ENCODE measurements at regions not wholly inside any gene's neighbourhood (a gene's known extent, or its start where the extent isn't known, plus 50 kb on each side); places are given as distances from the start of the nearest gene placed in this dataset.

GRCh38 chr14:44417809-44418208, 89.3 kb downstream of the FSCB start:
- H3K4me3 ChIP-seq (ENCODE audit: low read depth, low read length): no peak overlapping the region
- TF ChIP-seq CTCF (conservative IDR thresholded peaks at IDR 0.05; ENCODE audit: low read depth, low read length): no peak
- DNase-seq (ENCODE audit: low read depth): no peak

GRCh38 chr14:44414646-44415045, 92.4 kb downstream of the FSCB start:
- DNase-seq (ENCODE audit: low read depth): no peak
- H3K4me3 ChIP-seq (ENCODE audit: low read depth, low read length): no peak overlapping the region
- no peak for TF ChIP-seq CTCF (conservative IDR thresholded peaks at IDR 0.05; ENCODE audit: low read depth, low read length)

- DNase-seq (ENCODE audit: low read depth): no peak
- no peak for TF ChIP-seq CTCF (conservative IDR thresholded peaks at IDR 0.05; ENCODE audit: low read depth, low read length)
- no peak overlapping the region for H3K4me3 ChIP-seq (ENCODE audit: low read depth, low read length)
Observed at GRCh38 chr14:44412858-44413569, 94.1 kb downstream of the FSCB start.

GRCh38 chr14:44405011-44405486, 102.0 kb downstream of the FSCB start:
- no peak for TF ChIP-seq CTCF (conservative IDR thresholded peaks at IDR 0.05; ENCODE audit: low read depth, low read length)
- DNase-seq (ENCODE audit: low read depth): no peak
- no peak overlapping the region for H3K4me3 ChIP-seq (ENCODE audit: low read depth, low read length)

GRCh38 chr14:44404599-44404998, 102.5 kb downstream of the FSCB start:
- H3K4me3 ChIP-seq (ENCODE audit: low read depth, low read length): no peak overlapping the region
- no peak for TF ChIP-seq CTCF (conservative IDR thresholded peaks at IDR 0.05; ENCODE audit: low read depth, low read length)
- no peak for DNase-seq (ENCODE audit: low read depth)

GRCh38 chr14:44404036-44404435, 103.0 kb downstream of the FSCB start:
- TF ChIP-seq CTCF (conservative IDR thresholded peaks at IDR 0.05; ENCODE audit: low read depth, low read length): no peak
- no peak for DNase-seq (ENCODE audit: low read depth)
- H3K4me3 ChIP-seq (ENCODE audit: low read depth, low read length): no peak overlapping the region

GRCh38 chr14:44403193-44403592, 103.9 kb downstream of the FSCB start:
- TF ChIP-seq CTCF (conservative IDR thresholded peaks at IDR 0.05; ENCODE audit: low read depth, low read length): no peak
- H3K4me3 ChIP-seq (ENCODE audit: low read depth, low read length): no peak overlapping the region
- no peak for DNase-seq (ENCODE audit: low read depth)

Measured in choroid plexus epithelial cell (primary cell).